GM23338 (cell line): ENCODE measurements at regions not wholly inside any gene's neighbourhood (a gene's known extent, or its start where the extent isn't known, plus 50 kb on each side); places are given as distances from the start of the nearest gene placed in this dataset.

Source experiments
- ATAC-seq: fragments of 200-7000 bp; cut with Tn5 transposase; 3 replicates; pipeline ENCODE4 v1.9.1; 2020
- DNase-seq: peaks from one replicate; pipeline ENCODE4 v3.0.0-alpha.2; 2015; ENCODE audit warnings: low spot score
- H2AFZ ChIP-seq: fragments of 200-600 bp; sonication (generic); 2 replicates; pipeline ENCODE4 v1.8.0; 2016; ENCODE audit warnings: antibody characterized with exemption, mild to moderate bottlenecking, moderate library complexity
- H3F3A ChIP-seq: fragments of 200-600 bp; sonication (generic); replicated peaks from 2 replicates; pipeline ENCODE4 v1.8.0; 2017; ENCODE audit warnings: antibody characterized with exemption, mixed run types, low read depth
- H3K27ac ChIP-seq: fragments of 200-600 bp; sonication (generic); 2 replicates; pipeline ENCODE4 v1.6.1; 2016; ENCODE audit warnings: low read depth
- H3K27me3 ChIP-seq: fragments of 200-600 bp; sonication (generic); 2 replicates; pipeline ENCODE4 v1.8.0; 2016; ENCODE audit warnings: mild to moderate bottlenecking, mixed run types, moderate library complexity; ENCODE audit not compliant: insufficient read depth
- H3K36me3 ChIP-seq: fragments of 200-600 bp; sonication (generic); 2 replicates; pipeline ENCODE4 v1.8.0; 2016; ENCODE audit warnings: mild to moderate bottlenecking; ENCODE audit not compliant: insufficient read depth
- H3K4me1 ChIP-seq: fragments of 200-600 bp; sonication (generic); 2 replicates; pipeline ENCODE4 v1.8.0; 2016; ENCODE audit warnings: mild to moderate bottlenecking, moderate library complexity; ENCODE audit not compliant: insufficient read depth
- H3K4me2 ChIP-seq: fragments of 200-600 bp; sonication (generic); 2 replicates; pipeline ENCODE4 v1.7.1; 2017; ENCODE audit warnings: mixed run types
- H3K4me3 ChIP-seq: fragments of 200-600 bp; sonication (generic); 2 replicates; pipeline ENCODE4 v1.6.1; 2016; ENCODE audit warnings: mixed run types
- H3K79me2 ChIP-seq: fragments of 200-600 bp; sonication (generic); replicated peaks from 2 replicates; pipeline ENCODE4 v1.8.0; 2017; ENCODE audit warnings: mild to moderate bottlenecking; ENCODE audit not compliant: insufficient read depth
- H3K9me2 ChIP-seq: fragments of 200-600 bp; sonication (generic); 2 replicates; pipeline ENCODE4 v1.8.0; 2017; ENCODE audit not compliant: insufficient read depth
- H4K20me1 ChIP-seq: fragments of 200-600 bp; sonication (generic); replicated peaks from 2 replicates; pipeline ENCODE4 v1.8.0; 2017; ENCODE audit warnings: mild to moderate bottlenecking; ENCODE audit not compliant: insufficient read depth
- H3K27ac Mint-ChIP-seq: 2 replicates; pipeline ENCODE4 v1.8.0; 2020; ENCODE audit warnings: inconsistent platforms, mild to moderate bottlenecking, moderate library complexity, mixed read lengths
- H3K27me3 Mint-ChIP-seq: 3 replicates; pipeline ENCODE4 v1.8.0; 2022; ENCODE audit warnings: low read depth, mild to moderate bottlenecking, moderate library complexity, mixed read lengths, inconsistent platforms; ENCODE audit not compliant: insufficient read depth, poor library complexity
- H3K36me3 Mint-ChIP-seq: 3 replicates; pipeline ENCODE4 v1.8.0; 2021; ENCODE audit warnings: low read depth, mild to moderate bottlenecking, inconsistent platforms, moderate library complexity, mixed read lengths
- H3K4me1 Mint-ChIP-seq: 3 replicates; pipeline ENCODE4 v1.8.0; 2020; ENCODE audit warnings: mild to moderate bottlenecking, inconsistent platforms, mixed read lengths
- H3K4me3 Mint-ChIP-seq: 3 replicates; pipeline ENCODE4 v1.8.0; 2021; ENCODE audit warnings: moderate library complexity, mild to moderate bottlenecking, inconsistent platforms, mixed read lengths
- H3K9me3 Mint-ChIP-seq: 3 replicates; pipeline ENCODE4 v1.8.0; 2020; ENCODE audit warnings: moderate library complexity, mild to moderate bottlenecking, inconsistent platforms, mixed read lengths
- CREB1 ChIP-seq: fragments of 250-450 bp; sonication (Bioruptor Pico); IDR thresholded peaks from 2 replicates; pipeline ENCODE4 v1.5.0; 2020; ENCODE audit warnings: low read depth, mild to moderate bottlenecking, moderate library complexity
- CTCF ChIP-seq, 2 experiments: fragments of 200-600 bp in 1 of 2; sonication (generic) in 1 of 2; conservative IDR thresholded peaks; 2 replicates each; pipeline versions ENCODE4 v1.5.1 to v1.6.1; 2016 to 2017; ENCODE audit warnings: antibody characterized with exemption in 2 of 2, low read depth in 2 of 2, mild to moderate bottlenecking in 2 of 2, moderate library complexity in 1 of 2
- ETS1 ChIP-seq: IDR thresholded peaks from 2 replicates; pipeline ENCODE4 v1.6.1; 2016; ENCODE audit warnings: antibody characterized with exemption
- EZH2 ChIP-seq: fragments of 200-600 bp; sonication (generic); IDR thresholded peaks from one replicate; pipeline ENCODE4 v1.8.0; 2017; ENCODE audit warnings: antibody characterized with exemption, mild to moderate bottlenecking, low read depth; ENCODE audit not compliant: unreplicated experiment
- EZH2phosphoT487 ChIP-seq: fragments of 200-600 bp; sonication (generic); IDR thresholded peaks from one replicate; pipeline ENCODE4 v1.8.1; 2018; ENCODE audit warnings: antibody characterized with exemption; ENCODE audit not compliant: unreplicated experiment
- JUNB ChIP-seq: IDR thresholded peaks from one replicate; pipeline ENCODE4 v1.6.1; 2016; ENCODE audit warnings: antibody characterized with exemption; ENCODE audit not compliant: unreplicated experiment
- NANOG ChIP-seq: IDR thresholded peaks from 2 replicates; pipeline ENCODE4 v1.6.1; 2016; ENCODE audit warnings: antibody characterized with exemption, borderline replicate concordance
- POLR2AphosphoS5 ChIP-seq: IDR thresholded peaks from 2 replicates; pipeline ENCODE4 v1.6.1; 2016; ENCODE audit warnings: antibody characterized with exemption, low read depth
- STAT1 ChIP-seq: IDR thresholded peaks from one replicate; pipeline ENCODE4 v1.6.1; 2016; ENCODE audit warnings: antibody characterized with exemption; ENCODE audit not compliant: unreplicated experiment
- ZNF114 ChIP-seq: fragments of 250-450 bp; sonication (Bioruptor Pico); IDR thresholded peaks from 2 replicates; pipeline ENCODE4 v1.5.0; 2020; ENCODE audit warnings: mild to moderate bottlenecking, moderate library complexity
- ZNF331 ChIP-seq: fragments of 250-450 bp; sonication (Bioruptor Pico); IDR thresholded peaks from 2 replicates; pipeline ENCODE4 v1.5.0; 2020; ENCODE audit warnings: low read depth, mild to moderate bottlenecking, moderate library complexity
- ZNF462 ChIP-seq: fragments of 250-450 bp; sonication (Bioruptor Pico); IDR thresholded peaks from 2 replicates; pipeline ENCODE4 v1.5.0; 2020; ENCODE audit warnings: mild to moderate bottlenecking, moderate library complexity

- TF ChIP-seq CTCF (conservative IDR thresholded peaks at IDR 0.05; ENCODE audit: low read depth in 2 of 2) (no peak), EZH2 (no peak)
Measured at GRCh38 chr14:62322216-62322615, 560.0 kb downstream of the SNAPC1 start (continued).

- H3F3A ChIP-seq, result no peaks in the 10 kb centered on the region
- H3K27me3 ChIP-seq, result no peaks in the 10 kb centered on the region
- no peaks in the 10 kb centered on the region for H3K27me3 Mint-ChIP-seq
- no peak overlapping the region for H3K4me3 Mint-ChIP-seq
- H3K27ac ChIP-seq, result no peak overlapping the region
- H3K27ac Mint-ChIP-seq, result no peak overlapping the region
- no peaks in the 10 kb centered on the region for H4K20me1 ChIP-seq
- H3K9me2 ChIP-seq, result no peaks in the 10 kb centered on the region
- no peak for ATAC-seq
- no peaks in the 10 kb centered on the region for H3K36me3 ChIP-seq
- H3K4me1 ChIP-seq, result no peaks in the 10 kb centered on the region
- no peak overlapping the region for H2AFZ ChIP-seq
- H3K4me2 ChIP-seq, result no peak overlapping the region
- DNase-seq, result no peak
- H3K4me1 Mint-ChIP-seq, result no peaks in the 10 kb centered on the region
- no peaks in the 10 kb centered on the region for H3K79me2 ChIP-seq
- H3K4me3 ChIP-seq, result no peak overlapping the region
- peaks cover 3% of the 10 kb centered on the region; the same call in 2 of the 3 replicates for H3K36me3 Mint-ChIP-seq
- H3K9me3 Mint-ChIP-seq, result peaks cover 9% of the 10 kb centered on the region
- TF ChIP-seq ETS1 (no peak), EZH2phosphoT487 (no peak), CREB1 (CRISPR knock-in tag) (no peak), POLR2AphosphoS5 (no peak), CTCF (conservative IDR thresholded peaks at IDR 0.05; ENCODE audit: low read depth in 2 of 2) (no peak), ZNF331 (CRISPR knock-in tag) (no peak), STAT1 (no peak), JUNB (no peak), ZNF462 (CRISPR knock-in tag) (no peak), ZNF114 (no peak), NANOG (no peak)
Measured at GRCh38 chr14:62329427-62329826, 567.2 kb downstream of the SNAPC1 start.
